ENCODE measurements at regions not wholly inside any gene's neighbourhood (a gene's known extent, or its start where the extent isn't known, plus 50 kb on each side); places are given as distances from the start of the nearest gene placed in this dataset.

DNA sequence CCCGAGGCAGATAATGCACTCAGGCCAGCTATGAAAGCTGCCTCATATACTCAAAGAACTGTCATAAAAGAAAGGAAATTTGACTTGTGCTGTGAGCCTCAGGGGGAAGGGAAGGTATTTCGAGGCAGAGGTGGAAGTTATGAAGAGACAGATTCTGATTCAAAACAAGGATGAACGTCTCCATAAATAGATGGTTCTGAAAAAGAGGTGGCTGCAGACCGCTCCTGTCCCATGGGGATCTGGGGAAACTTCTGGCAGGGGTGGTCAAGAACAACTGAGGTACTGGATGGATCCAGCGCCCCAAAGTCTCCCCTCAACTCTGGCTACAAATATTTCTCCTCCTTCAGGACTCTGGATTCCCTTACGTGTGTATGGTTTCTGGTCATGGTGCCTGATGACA, 168.1 kb upstream of the IRS2 start:
- no peak overlapping the region for H3K27ac Mint-ChIP-seq
- H3K9me3 Mint-ChIP-seq: peaks cover 28% of the 10 kb centered on the region
- H3K36me3 Mint-ChIP-seq (ENCODE audit: low read depth): no peaks in the 10 kb centered on the region
- H3K27me3 Mint-ChIP-seq (ENCODE audit: low read depth, poor library complexity): peaks cover 16% of the 10 kb centered on the region
- TF ChIP-seq CTCF (IDR thresholded peaks at IDR 0.05): no peak
- DNase-seq: no peak
- H3K4me1 Mint-ChIP-seq: no peaks in the 10 kb centered on the region
- no peak overlapping the region for H3K4me3 Mint-ChIP-seq

GRCh38 chr13:109951491-109951890, 165.1 kb upstream of the IRS2 start:
- Mint-ChIP-seq H3K36me3 (ENCODE audit: low read depth) (no peaks in the 10 kb centered on the region), H3K27ac (no peak overlapping the region), H3K4me3 (no peak overlapping the region), H3K4me1 (no peaks in the 10 kb centered on the region), H3K9me3 (no peaks in the 10 kb centered on the region), H3K27me3 (ENCODE audit: low read depth, poor library complexity) (peaks cover 16% of the 10 kb centered on the region)
- DNase-seq: no peak
- TF ChIP-seq CTCF (IDR thresholded peaks at IDR 0.05): no peak

GRCh38 chr13:109949397-109949796, 163.0 kb upstream of the IRS2 start:
- no peak overlapping the region for H3K27ac Mint-ChIP-seq
- no peaks in the 10 kb centered on the region for H3K4me1 Mint-ChIP-seq
- H3K27me3 Mint-ChIP-seq (ENCODE audit: low read depth, poor library complexity): peaks cover 8% of the 10 kb centered on the region
- no peaks in the 10 kb centered on the region for H3K36me3 Mint-ChIP-seq (ENCODE audit: low read depth)
- no peak overlapping the region for H3K4me3 Mint-ChIP-seq
- H3K9me3 Mint-ChIP-seq: peaks cover 9% of the 10 kb centered on the region
- TF ChIP-seq CTCF (IDR thresholded peaks at IDR 0.05): no peak
- no peak for DNase-seq

DNA sequence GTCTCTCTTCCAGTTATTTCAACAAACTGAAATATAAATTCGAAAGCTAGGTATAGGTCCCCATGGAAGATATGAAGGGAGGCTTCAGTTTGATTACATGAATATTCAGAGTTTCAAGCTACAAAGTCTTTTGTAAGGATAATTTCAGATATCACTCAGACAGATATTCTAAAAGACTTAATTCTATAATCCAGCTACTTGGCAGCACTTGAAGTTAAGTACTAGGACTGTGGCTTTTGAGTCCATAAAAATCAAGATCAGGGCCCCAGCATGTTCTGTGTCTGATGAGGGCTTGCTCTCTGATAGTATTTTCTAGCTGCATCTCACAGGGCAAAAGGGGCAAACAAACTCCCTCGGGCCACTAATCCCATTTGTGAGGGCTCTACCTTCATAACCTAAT, 160.6 kb upstream of the IRS2 start:
- H3K4me3 Mint-ChIP-seq: no peak overlapping the region
- H3K27me3 Mint-ChIP-seq (ENCODE audit: low read depth, poor library complexity): peaks cover 4% of the 10 kb centered on the region
- DNase-seq: no peak
- H3K4me1 Mint-ChIP-seq: no peaks in the 10 kb centered on the region
- no peak for TF ChIP-seq CTCF (IDR thresholded peaks at IDR 0.05)
- no peaks in the 10 kb centered on the region for H3K36me3 Mint-ChIP-seq (ENCODE audit: low read depth)
- H3K27ac Mint-ChIP-seq: no peak overlapping the region
- peaks cover 21% of the 10 kb centered on the region for H3K9me3 Mint-ChIP-seq

DNA sequence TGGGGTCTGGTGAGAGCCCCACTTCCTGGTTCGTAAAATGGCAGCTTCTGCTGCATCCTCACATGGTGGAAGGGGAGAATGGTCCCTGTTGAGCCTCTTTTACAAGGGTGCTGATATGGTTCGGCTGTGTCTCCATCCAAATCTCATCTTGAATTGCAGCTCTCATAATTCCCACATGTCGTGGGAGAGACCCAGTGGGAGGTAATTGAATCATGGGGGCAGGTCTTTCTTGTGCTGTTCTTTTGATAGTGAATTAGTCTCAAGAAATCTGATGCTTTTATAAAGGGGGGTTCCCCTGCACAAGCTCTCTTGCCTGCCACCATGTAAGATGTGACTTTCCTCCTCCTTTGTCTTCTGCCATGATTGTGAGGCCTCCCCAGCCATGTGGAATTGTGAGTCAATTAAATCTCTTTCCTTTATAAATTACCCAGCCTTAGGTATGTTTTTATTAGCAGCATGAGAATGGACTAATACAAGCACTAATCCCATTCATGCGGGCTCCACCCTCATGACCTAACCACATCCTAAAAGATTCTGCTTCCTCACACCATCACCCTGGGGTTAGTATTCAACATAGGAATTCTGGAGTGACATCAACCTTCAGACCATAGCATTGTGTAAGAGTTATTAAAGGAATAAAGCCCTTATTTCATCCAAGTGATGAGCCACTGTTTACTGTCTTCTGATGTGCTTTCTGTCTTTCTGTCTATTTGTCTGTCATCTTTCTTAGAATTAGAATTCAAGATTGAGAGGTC, 159.0 kb upstream of the IRS2 start:
- TF ChIP-seq CTCF (IDR thresholded peaks at IDR 0.05): no peak
- H3K4me3 Mint-ChIP-seq: no peak overlapping the region
- H3K27me3 Mint-ChIP-seq (ENCODE audit: low read depth, poor library complexity): no peaks in the 10 kb centered on the region
- no peaks in the 10 kb centered on the region for H3K36me3 Mint-ChIP-seq (ENCODE audit: low read depth)
- DNase-seq: no peak
- H3K4me1 Mint-ChIP-seq: no peaks in the 10 kb centered on the region
- peaks cover 21% of the 10 kb centered on the region for H3K9me3 Mint-ChIP-seq
- no peak overlapping the region for H3K27ac Mint-ChIP-seq

- no peaks in the 10 kb centered on the region for H3K4me1 Mint-ChIP-seq
- H3K4me3 Mint-ChIP-seq: no peak overlapping the region
- H3K36me3 Mint-ChIP-seq (ENCODE audit: low read depth): no peaks in the 10 kb centered on the region
- no peaks in the 10 kb centered on the region for H3K27me3 Mint-ChIP-seq (ENCODE audit: low read depth, poor library complexity)
- H3K9me3 Mint-ChIP-seq: peaks cover 21% of the 10 kb centered on the region
- DNase-seq: no peak
- H3K27ac Mint-ChIP-seq: no peak overlapping the region
- TF ChIP-seq CTCF (IDR thresholded peaks at IDR 0.05): no peak
Measured at GRCh38 chr13:109941951-109942350, 155.6 kb upstream of the IRS2 start.

Measured in nephron progenitor cell (in vitro differentiated cells).